Uterus (tissue), 2 donors: ENCODE measurements at regions not wholly inside any gene's neighbourhood (a gene's known extent, or its start where the extent isn't known, plus 50 kb on each side); places are given as distances from the start of the nearest gene placed in this dataset.

ENCODE experiments used
- CTCF ChIP-seq, 4 experiments: fragments of 200-600 bp in 2 of 4; fragments of 450-650 bp in 2 of 4; sonication (generic) in 2 of 4; IDR thresholded peaks; one replicate each; pipeline ENCODE4 v1.5.1; 2016 to 2019; ENCODE audit warnings: antibody characterized with exemption in 4 of 4, mild to moderate bottlenecking in 2 of 4, moderate library complexity in 1 of 4
- POLR2A ChIP-seq, 2 donors: fragments of 450-650 bp; IDR thresholded peaks; one replicate each; pipeline ENCODE4 v1.6.1; 2016; ENCODE audit warnings: antibody characterized with exemption in 2 of 2, mild to moderate bottlenecking in 1 of 2, moderate library complexity in 1 of 2

- TF ChIP-seq CTCF (IDR thresholded peaks at IDR 0.05), result no peak
- no peak for TF ChIP-seq POLR2A (IDR thresholded peaks at IDR 0.05)
Measured at GRCh38 chr5:93055971-93056370, 525.0 kb downstream of the NR2F1-AS1 start.
